ENCODE measurements at regions not wholly inside any gene's neighbourhood (a gene's known extent, or its start where the extent isn't known, plus 50 kb on each side); places are given as distances from the start of the nearest gene placed in this dataset.
"Not testable (repeated sequence)": the region's sequence is repeated elsewhere in the genome, so short reads cannot be mapped to it uniquely, and the experiment has no call there.

GRCh38 chr10:45229823-45230222 lies 85.6 kb downstream of the OR13A1 start:
- WGBS (ENCODE audit: insufficient coverage), result no CpG with 5 or more reads among the region's 1 CpG
- ChIA-PET CTCF (interaction anchor here (0.7 to 1.1 kb wide), 2 partner anchors 9 to 25 kb away, joined by 3 to 4 read pairs; no protein-coding TSS in a partner anchor), POLR2A (no interaction called here)
- Histone ChIP-seq H3K27ac (ENCODE audit: insufficient read depth in 1 of 2, low read depth in 1 of 2, low read length in 2 of 2, poor library complexity in 1 of 2, severe bottlenecking in 2 of 2) (no peak overlapping the region), H3K4me3 (ENCODE audit: control insufficient read depth in 1 of 7, extremely low read depth in 1 of 7, insufficient read depth in 4 of 7, low read depth in 2 of 7, low read length in 6 of 7) (no peak overlapping the region), H3K9me3 (ENCODE audit: control extremely low read depth in 1 of 5, control insufficient read depth in 4 of 5, insufficient read depth in 2 of 5, low read depth in 1 of 5, low read length in 4 of 5) (peaks cover 0 to 15% (median 7%) of the 10 kb centered on the region in 5 experiments), H3K4me1 (ENCODE audit: control extremely low read depth in 1 of 4, control insufficient read depth in 4 of 4, insufficient read depth in 4 of 4, low read length in 3 of 4) (no peaks in the 10 kb centered on the region), H3K36me3 (ENCODE audit: control insufficient read depth in 4 of 4, insufficient read depth in 4 of 4, low read length in 3 of 4) (no peaks in the 10 kb centered on the region), H3K27me3 (replicated peaks in 2 of 5; ENCODE audit: control insufficient read depth in 4 of 5, insufficient read depth in 5 of 5, low read length in 4 of 5) (no peaks in the 10 kb centered on the region)
- no peak for DNase-seq

GRCh38 chr10:45235260-45235769 lies 80.1 kb downstream of the OR13A1 start:
- H3K9me3 ChIP-seq (ENCODE audit: control extremely low read depth in 1 of 5, control insufficient read depth in 4 of 5, insufficient read depth in 2 of 5, low read depth in 1 of 5, low read length in 4 of 5); POLR2A ChIA-PET; H3K4me3 ChIP-seq (ENCODE audit: control insufficient read depth in 1 of 7, extremely low read depth in 1 of 7, insufficient read depth in 4 of 7, low read depth in 2 of 7, low read length in 6 of 7); H3K36me3 ChIP-seq (ENCODE audit: control insufficient read depth in 4 of 4, insufficient read depth in 4 of 4, low read length in 3 of 4); H3K4me1 ChIP-seq (ENCODE audit: control extremely low read depth in 1 of 4, control insufficient read depth in 4 of 4, insufficient read depth in 4 of 4, low read length in 3 of 4); H3K27ac ChIP-seq (ENCODE audit: insufficient read depth in 1 of 2, low read depth in 1 of 2, low read length in 2 of 2, poor library complexity in 1 of 2, severe bottlenecking in 2 of 2); H3K27me3 ChIP-seq (replicated peaks in 2 of 5; ENCODE audit: control insufficient read depth in 4 of 5, insufficient read depth in 5 of 5, low read length in 4 of 5): not testable (repeated sequence)
- DNase-seq, result peak; percentile 75 to 87 (median 80)
- CTCF ChIA-PET, result interaction anchor here (0.6 to 2.4 kb wide), 14 partner anchors 9 to 1031 kb away, joined by 3 to 18 read pairs (median 3); no protein-coding TSS in a partner anchor
- WGBS (ENCODE audit: insufficient coverage), result 49% methylated on average over 11 of the region's 13 CpGs

DNA sequence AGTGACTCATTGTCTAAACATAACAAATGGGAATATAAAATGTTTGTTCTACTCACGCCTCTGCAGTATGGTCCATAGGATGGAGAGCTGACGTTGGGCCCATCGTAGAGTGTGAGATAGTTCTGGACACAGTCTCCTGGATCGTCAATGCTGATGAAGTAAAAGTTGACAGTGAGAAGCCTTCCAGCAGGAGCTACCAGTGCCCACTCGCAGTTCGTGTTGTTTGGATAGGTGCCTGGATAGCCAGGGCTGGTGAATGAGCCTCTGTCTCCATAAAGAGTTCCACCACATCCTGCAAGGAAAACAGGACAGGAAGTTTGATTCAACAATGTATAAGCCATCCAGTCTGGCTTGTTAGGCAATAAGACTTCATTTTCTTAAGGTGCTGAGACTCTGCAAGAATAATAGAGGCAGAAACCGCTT lies 79.6 kb downstream of the OR13A1 start:
- Histone ChIP-seq H3K9me3 (ENCODE audit: control extremely low read depth in 1 of 5, control insufficient read depth in 4 of 5, insufficient read depth in 2 of 5, low read depth in 1 of 5, low read length in 4 of 5) (peaks cover 0 to 2% (median 0%) of the 10 kb centered on the region in 5 experiments), H3K36me3 (ENCODE audit: control insufficient read depth in 4 of 4, insufficient read depth in 4 of 4, low read length in 3 of 4) (no peaks in the 10 kb centered on the region), H3K27me3 (replicated peaks in 2 of 5; ENCODE audit: control insufficient read depth in 4 of 5, insufficient read depth in 5 of 5, low read length in 4 of 5) (no peaks in the 10 kb centered on the region), H3K27ac (ENCODE audit: insufficient read depth in 1 of 2, low read depth in 1 of 2, low read length in 2 of 2, poor library complexity in 1 of 2, severe bottlenecking in 2 of 2) (no peak overlapping the region), H3K4me3 (ENCODE audit: control insufficient read depth in 1 of 7, extremely low read depth in 1 of 7, insufficient read depth in 4 of 7, low read depth in 2 of 7, low read length in 6 of 7) (no peak overlapping the region), H3K4me1 (ENCODE audit: control extremely low read depth in 1 of 4, control insufficient read depth in 4 of 4, insufficient read depth in 4 of 4, low read length in 3 of 4) (peaks cover 0 to 7% (median 2%) of the 10 kb centered on the region in 4 experiments)
- CTCF ChIA-PET, result interaction anchor here (0.9 to 2.4 kb wide), 7 partner anchors 8 to 231 kb away, joined by 3 to 18 read pairs (median 5); no protein-coding TSS in a partner anchor
- no peak for DNase-seq
- POLR2A ChIA-PET, result no interaction called here
- 97% methylated on average over 6 of the region's 7 CpGs for WGBS (ENCODE audit: insufficient coverage)

- H3K36me3 ChIP-seq (ENCODE audit: control insufficient read depth in 4 of 4, insufficient read depth in 4 of 4, low read length in 3 of 4), result no peaks in the 10 kb centered on the region
- peaks cover 0 to 2% (median 0%) of the 10 kb centered on the region in 5 experiments for H3K9me3 ChIP-seq (ENCODE audit: control extremely low read depth in 1 of 5, control insufficient read depth in 4 of 5, insufficient read depth in 2 of 5, low read depth in 1 of 5, low read length in 4 of 5)
- no peak overlapping the region for H3K27ac ChIP-seq (ENCODE audit: insufficient read depth in 1 of 2, low read depth in 1 of 2, low read length in 2 of 2, poor library complexity in 1 of 2, severe bottlenecking in 2 of 2)
- no peaks in the 10 kb centered on the region for H3K27me3 ChIP-seq (replicated peaks in 2 of 5; ENCODE audit: control insufficient read depth in 4 of 5, insufficient read depth in 5 of 5, low read length in 4 of 5)
- peaks cover 0 to 12% (median 5%) of the 10 kb centered on the region in 4 experiments for H3K4me1 ChIP-seq (ENCODE audit: control extremely low read depth in 1 of 4, control insufficient read depth in 4 of 4, insufficient read depth in 4 of 4, low read length in 3 of 4)
- ChIA-PET CTCF (interaction anchor here (2.0 kb wide), 1 partner anchor 231 kb away, joined by 5 read pairs; no protein-coding TSS in a partner anchor), POLR2A (no interaction called here)
- no peak overlapping the region for H3K4me3 ChIP-seq (ENCODE audit: control insufficient read depth in 1 of 7, extremely low read depth in 1 of 7, insufficient read depth in 4 of 7, low read depth in 2 of 7, low read length in 6 of 7)
- DNase-seq, result peak in 2 of 3 donors; percentile 31 to 35
- 79% methylated on average over 3 of the region's 5 CpGs for WGBS (ENCODE audit: insufficient coverage)
Measured at GRCh38 chr10:45238896-45239295, 76.5 kb downstream of the OR13A1 start.

GRCh38 chr10:45239642-45240041 lies 75.8 kb downstream of the OR13A1 start:
- Histone ChIP-seq H3K9me3 (ENCODE audit: control extremely low read depth in 1 of 5, control insufficient read depth in 4 of 5, insufficient read depth in 2 of 5, low read depth in 1 of 5, low read length in 4 of 5) (peaks cover 0 to 2% (median 0%) of the 10 kb centered on the region in 5 experiments), H3K27me3 (replicated peaks in 2 of 5; ENCODE audit: control insufficient read depth in 4 of 5, insufficient read depth in 5 of 5, low read length in 4 of 5) (no peaks in the 10 kb centered on the region), H3K4me1 (ENCODE audit: control extremely low read depth in 1 of 4, control insufficient read depth in 4 of 4, insufficient read depth in 4 of 4, low read length in 3 of 4) (peaks cover 0 to 12% (median 5%) of the 10 kb centered on the region in 4 experiments), H3K36me3 (ENCODE audit: control insufficient read depth in 4 of 4, insufficient read depth in 4 of 4, low read length in 3 of 4) (no peaks in the 10 kb centered on the region), H3K4me3 (ENCODE audit: control insufficient read depth in 1 of 7, extremely low read depth in 1 of 7, insufficient read depth in 4 of 7, low read depth in 2 of 7, low read length in 6 of 7) (no peak overlapping the region), H3K27ac (ENCODE audit: insufficient read depth in 1 of 2, low read depth in 1 of 2, low read length in 2 of 2, poor library complexity in 1 of 2, severe bottlenecking in 2 of 2) (no peak overlapping the region)
- POLR2A ChIA-PET, result no interaction called here
- CTCF ChIA-PET, result interaction anchor here (1.4 to 2.0 kb wide), 2 partner anchors 11 to 232 kb away, joined by 4 to 5 read pairs; no protein-coding TSS in a partner anchor
- 88% methylated on average over 9 of the region's 11 CpGs for WGBS (ENCODE audit: insufficient coverage)
- DNase-seq, result no peak

- Histone ChIP-seq H3K36me3 (ENCODE audit: control insufficient read depth in 4 of 4, insufficient read depth in 4 of 4, low read length in 3 of 4) (no peaks in the 10 kb centered on the region), H3K9me3 (ENCODE audit: control extremely low read depth in 1 of 5, control insufficient read depth in 4 of 5, insufficient read depth in 2 of 5, low read depth in 1 of 5, low read length in 4 of 5) (peaks cover 0 to 2% (median 0%) of the 10 kb centered on the region in 5 experiments), H3K27ac (ENCODE audit: insufficient read depth in 1 of 2, low read depth in 1 of 2, low read length in 2 of 2, poor library complexity in 1 of 2, severe bottlenecking in 2 of 2) (no peak overlapping the region), H3K27me3 (replicated peaks in 2 of 5; ENCODE audit: control insufficient read depth in 4 of 5, insufficient read depth in 5 of 5, low read length in 4 of 5) (no peaks in the 10 kb centered on the region), H3K4me1 (ENCODE audit: control extremely low read depth in 1 of 4, control insufficient read depth in 4 of 4, insufficient read depth in 4 of 4, low read length in 3 of 4) (peaks cover 0 to 12% (median 5%) of the 10 kb centered on the region in 4 experiments), H3K4me3 (ENCODE audit: control insufficient read depth in 1 of 7, extremely low read depth in 1 of 7, insufficient read depth in 4 of 7, low read depth in 2 of 7, low read length in 6 of 7) (no peak overlapping the region)
- peak in 1 of 3 donors; percentile 37 for DNase-seq
- ChIA-PET POLR2A (no interaction called here), CTCF (interaction anchor here (0.8 to 1.4 kb wide), 3 partner anchors 27 to 237 kb away, joined by 3 read pairs; no protein-coding TSS in a partner anchor)
- 60% methylated on average over 5 of the region's 9 CpGs for WGBS (ENCODE audit: insufficient coverage)
Measured at GRCh38 chr10:45241865-45242520, 73.4 kb downstream of the OR13A1 start.

- CTCF ChIA-PET, result interaction anchor here (1.3 kb wide), 1 partner anchor 8 kb away, joined by 5 read pairs; no protein-coding TSS in a partner anchor
- DNase-seq, result no peak
- no peaks in the 10 kb centered on the region for H3K36me3 ChIP-seq (ENCODE audit: control insufficient read depth in 4 of 4, insufficient read depth in 4 of 4, low read length in 3 of 4)
- H3K4me1 ChIP-seq (ENCODE audit: control extremely low read depth in 1 of 4, control insufficient read depth in 4 of 4, insufficient read depth in 4 of 4, low read length in 3 of 4), result peaks cover 0 to 12% (median 5%) of the 10 kb centered on the region in 4 experiments
- no peaks in the 10 kb centered on the region for H3K27me3 ChIP-seq (replicated peaks in 2 of 5; ENCODE audit: control insufficient read depth in 4 of 5, insufficient read depth in 5 of 5, low read length in 4 of 5)
- no peak overlapping the region for H3K4me3 ChIP-seq (ENCODE audit: control insufficient read depth in 1 of 7, extremely low read depth in 1 of 7, insufficient read depth in 4 of 7, low read depth in 2 of 7, low read length in 6 of 7)
- no peak overlapping the region for H3K27ac ChIP-seq (ENCODE audit: insufficient read depth in 1 of 2, low read depth in 1 of 2, low read length in 2 of 2, poor library complexity in 1 of 2, severe bottlenecking in 2 of 2)
- H3K9me3 ChIP-seq (ENCODE audit: control extremely low read depth in 1 of 5, control insufficient read depth in 4 of 5, insufficient read depth in 2 of 5, low read depth in 1 of 5, low read length in 4 of 5), result peaks cover 0 to 2% (median 0%) of the 10 kb centered on the region in 5 experiments
- 86% methylated on average over 1 of the region's 2 CpGs for WGBS (ENCODE audit: insufficient coverage)
- POLR2A ChIA-PET, result no interaction called here
Measured at GRCh38 chr10:45243261-45243660, 72.1 kb downstream of the OR13A1 start.

All from common myeloid progenitor, CD34-positive (primary cell).